Fibroblast of lung (primary cell): ENCODE measurements at regions not wholly inside any gene's neighbourhood (a gene's known extent, or its start where the extent isn't known, plus 50 kb on each side); places are given as distances from the start of the nearest gene placed in this dataset.

Experiments
- DNase-seq, 2 donors: peaks; one replicate each; pipeline versions ENCODE4 v3.0.0 to v3.0.0-alpha.2; 2010; ENCODE audit warnings: low read depth in 2 of 2
- H2AFZ ChIP-seq: 2 replicates; pipeline ENCODE4 v1.5.1; 2012; ENCODE audit warnings: low read length, control low read depth, inconsistent platforms
- H3K27ac ChIP-seq: 2 replicates; pipeline ENCODE4 v1.5.1; 2011; ENCODE audit warnings: low read length, control low read depth; ENCODE audit not compliant: insufficient read depth
- H3K27me3 ChIP-seq: 2 replicates; pipeline ENCODE4 v1.5.1; 2011; ENCODE audit warnings: mild to moderate bottlenecking, low read length; ENCODE audit not compliant: control insufficient read depth, insufficient read depth
- H3K36me3 ChIP-seq: 2 replicates; pipeline ENCODE4 v1.5.1; 2011; ENCODE audit warnings: low read length; ENCODE audit not compliant: control insufficient read depth, insufficient read depth
- H3K4me1 ChIP-seq: 2 replicates; pipeline ENCODE4 v1.5.1; 2011; ENCODE audit warnings: low read length; ENCODE audit not compliant: control insufficient read depth, insufficient read depth; ENCODE audit errors: extremely low read depth
- H3K4me2 ChIP-seq: 2 replicates; pipeline ENCODE4 v1.5.1; 2011; ENCODE audit warnings: low read length, control low read depth; ENCODE audit not compliant: insufficient read depth; ENCODE audit errors: extremely low read depth
- H3K4me3 ChIP-seq, 4 experiments: fragments of 200-600 bp in 1 of 4; sonication (generic) in 1 of 4; replicated peaks in 1 of 4; 2 replicates each; pipeline ENCODE4 v1.5.1; 2011 to 2016; ENCODE audit warnings: low read length in 4 of 4, low read depth in 3 of 4, mild to moderate bottlenecking in 3 of 4, control low read depth in 2 of 4, inconsistent platforms in 1 of 4, mixed read lengths in 1 of 4; ENCODE audit not compliant: insufficient read depth in 1 of 4; ENCODE audit errors: control extremely low read depth in 1 of 4
- H3K79me2 ChIP-seq: 2 replicates; pipeline ENCODE4 v1.5.1; 2012; ENCODE audit warnings: mild to moderate bottlenecking, low read length, inconsistent platforms; ENCODE audit not compliant: control insufficient read depth, insufficient read depth
- H3K9ac ChIP-seq: 2 replicates; pipeline ENCODE4 v1.5.1; 2011; ENCODE audit warnings: mild to moderate bottlenecking, low read length, control low read depth; ENCODE audit not compliant: insufficient read depth
- H3K9me3 ChIP-seq: 2 replicates; pipeline ENCODE4 v1.5.1; 2012; ENCODE audit warnings: low read depth, low read length; ENCODE audit not compliant: control insufficient read depth, insufficient read depth
- H4K20me1 ChIP-seq: 2 replicates; pipeline ENCODE4 v1.5.1; 2011; ENCODE audit warnings: low read length; ENCODE audit not compliant: control insufficient read depth, insufficient read depth; ENCODE audit errors: extremely low read depth
- EZH2 ChIP-seq: IDR thresholded peaks from 2 replicates; pipeline ENCODE4 v1.5.1; 2012; ENCODE audit warnings: low read length, control low read depth, mild to moderate bottlenecking; ENCODE audit errors: missing control alignments
- TF ChIP-seq, protein P1 (sequence below), 2 donors: IDR thresholded peaks in 1 of 2; conservative IDR thresholded peaks in 1 of 2; 1 replicate in 1 of 2; 2 replicates in 1 of 2; pipeline ENCODE4 v1.5.1; 2011 to 2012; ENCODE audit warnings: low read length in 2 of 2, control low read depth in 1 of 2, inconsistent platforms in 1 of 2, low read depth in 1 of 2, mild to moderate bottlenecking in 1 of 2

DNA sequence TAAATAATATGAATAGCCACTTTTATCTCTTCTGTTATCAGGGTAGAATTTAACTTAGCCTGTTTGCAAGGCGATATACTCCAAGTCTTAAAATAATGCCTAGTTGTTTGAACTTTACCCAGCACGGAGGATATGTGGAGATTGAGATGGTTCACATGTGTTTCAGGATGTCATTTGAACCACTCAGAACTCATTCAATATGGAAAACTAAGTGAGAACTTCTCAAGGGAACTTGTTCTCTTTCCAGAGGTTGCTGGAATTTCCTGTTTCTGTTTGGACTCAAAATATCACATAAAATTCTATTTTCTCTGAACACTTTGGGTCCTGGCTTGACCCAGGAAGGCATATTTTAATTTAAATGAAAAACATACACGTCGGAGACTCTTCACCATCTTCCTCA is 139.1 kb upstream of the MYO10 start:
- no peaks in the 10 kb centered on the region for H4K20me1 ChIP-seq
- no peak overlapping the region for H3K4me2 ChIP-seq
- H3K4me1 ChIP-seq = no peaks in the 10 kb centered on the region
- H3K4me3 ChIP-seq = no peak overlapping the region
- no peak for DNase-seq
- H3K27ac ChIP-seq = no peak overlapping the region
- H3K27me3 ChIP-seq = no peaks in the 10 kb centered on the region
- H2AFZ ChIP-seq = no peak overlapping the region
- H3K79me2 ChIP-seq = no peaks in the 10 kb centered on the region
- no peaks in the 10 kb centered on the region for H3K9me3 ChIP-seq
- TF ChIP-seq, protein P1, sequence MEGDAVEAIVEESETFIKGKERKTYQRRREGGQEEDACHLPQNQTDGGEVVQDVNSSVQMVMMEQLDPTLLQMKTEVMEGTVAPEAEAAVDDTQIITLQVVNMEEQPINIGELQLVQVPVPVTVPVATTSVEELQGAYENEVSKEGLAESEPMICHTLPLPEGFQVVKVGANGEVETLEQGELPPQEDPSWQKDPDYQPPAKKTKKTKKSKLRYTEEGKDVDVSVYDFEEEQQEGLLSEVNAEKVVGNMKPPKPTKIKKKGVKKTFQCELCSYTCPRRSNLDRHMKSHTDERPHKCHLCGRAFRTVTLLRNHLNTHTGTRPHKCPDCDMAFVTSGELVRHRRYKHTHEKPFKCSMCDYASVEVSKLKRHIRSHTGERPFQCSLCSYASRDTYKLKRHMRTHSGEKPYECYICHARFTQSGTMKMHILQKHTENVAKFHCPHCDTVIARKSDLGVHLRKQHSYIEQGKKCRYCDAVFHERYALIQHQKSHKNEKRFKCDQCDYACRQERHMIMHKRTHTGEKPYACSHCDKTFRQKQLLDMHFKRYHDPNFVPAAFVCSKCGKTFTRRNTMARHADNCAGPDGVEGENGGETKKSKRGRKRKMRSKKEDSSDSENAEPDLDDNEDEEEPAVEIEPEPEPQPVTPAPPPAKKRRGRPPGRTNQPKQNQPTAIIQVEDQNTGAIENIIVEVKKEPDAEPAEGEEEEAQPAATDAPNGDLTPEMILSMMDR (conservative IDR thresholded peaks at IDR 0.05 in 1 of 2, IDR thresholded peaks at IDR 0.05 in 1 of 2; ENCODE audit: low read depth in 1 of 2, low read length in 2 of 2) = no peak
- no peak for TF ChIP-seq EZH2
- no peak overlapping the region for H3K9ac ChIP-seq
- H3K36me3 ChIP-seq = no peaks in the 10 kb centered on the region

DNA sequence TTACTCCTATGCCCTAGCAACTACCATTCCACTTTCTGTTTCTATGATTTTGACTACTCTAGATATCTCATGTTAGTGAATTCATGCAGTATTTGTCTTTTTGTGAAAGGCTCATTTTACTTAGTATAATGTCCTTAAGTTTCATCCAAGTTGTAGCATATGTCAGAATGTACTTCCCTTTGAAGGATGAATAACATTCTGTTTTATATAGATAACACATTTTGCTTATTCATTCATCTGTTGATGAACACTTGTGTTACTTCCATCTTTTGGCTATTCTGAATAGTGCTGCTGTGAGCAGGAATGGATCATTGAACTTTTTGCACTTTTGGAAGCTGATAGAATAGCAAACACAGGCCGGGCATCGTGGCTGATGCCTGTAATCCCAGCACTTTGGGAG is 140.2 kb upstream of the MYO10 start:
- no peaks in the 10 kb centered on the region for H3K36me3 ChIP-seq
- H3K9ac ChIP-seq = no peak overlapping the region
- H3K4me2 ChIP-seq = no peak overlapping the region
- no peak overlapping the region for H3K4me3 ChIP-seq
- TF ChIP-seq, protein P1 (conservative IDR thresholded peaks at IDR 0.05 in 1 of 2, IDR thresholded peaks at IDR 0.05 in 1 of 2; ENCODE audit: low read depth in 1 of 2, low read length in 2 of 2) = no peak
- TF ChIP-seq EZH2 = no peak
- DNase-seq = no peak
- H3K4me1 ChIP-seq = no peaks in the 10 kb centered on the region
- no peak overlapping the region for H3K27ac ChIP-seq
- H3K79me2 ChIP-seq = no peaks in the 10 kb centered on the region
- no peak overlapping the region for H2AFZ ChIP-seq
- H4K20me1 ChIP-seq = no peaks in the 10 kb centered on the region
- no peaks in the 10 kb centered on the region for H3K9me3 ChIP-seq
- H3K27me3 ChIP-seq = no peaks in the 10 kb centered on the region

GRCh38 chr5:17077440-17078233 is 139.8 kb upstream of the BASP1 start:
- Histone ChIP-seq H3K27ac (no peak overlapping the region), H3K4me3 (no peak overlapping the region), H3K9ac (no peak overlapping the region), H3K79me2 (no peaks in the 10 kb centered on the region), H3K27me3 (no peaks in the 10 kb centered on the region), H3K36me3 (no peaks in the 10 kb centered on the region), H2AFZ (no peak overlapping the region), H4K20me1 (no peaks in the 10 kb centered on the region), H3K4me2 (no peak overlapping the region), H3K4me1 (no peaks in the 10 kb centered on the region), H3K9me3 (no peaks in the 10 kb centered on the region)
- no peak for DNase-seq
- TF ChIP-seq, protein P1 (conservative IDR thresholded peaks at IDR 0.05 in 1 of 2, IDR thresholded peaks at IDR 0.05 in 1 of 2; ENCODE audit: low read depth in 1 of 2, low read length in 2 of 2) = no peak
- no peak for TF ChIP-seq EZH2
